H1 (cell line): ENCODE measurements at regions not wholly inside any gene's neighbourhood (a gene's known extent, or its start where the extent isn't known, plus 50 kb on each side); places are given as distances from the start of the nearest gene placed in this dataset.

Source experiments
- CBX5 ChIP-seq: fragments of 300-800, 300-1000 bp; sonication (generic); IDR thresholded peaks from 2 replicates; pipeline ENCODE4 v1.7.1; 2016; ENCODE audit warnings: antibody characterized with exemption, low read length, low read depth
- CTCF ChIP-seq, 3 experiments: IDR thresholded peaks; 1 replicate in 2 of 3; 2 replicates in 1 of 3; pipeline versions ENCODE4 v1.5.1 to v1.6.1; 2011; ENCODE audit warnings: low read length in 3 of 3, mild to moderate bottlenecking in 3 of 3, inconsistent platforms in 2 of 3, low read depth in 1 of 3, moderate library complexity in 1 of 3; ENCODE audit not compliant: insufficient read depth in 1 of 3; ENCODE audit errors: control extremely low read depth in 1 of 3
- EP300 ChIP-seq, 2 experiments: IDR thresholded peaks; 1 replicate in 1 of 2; 2 replicates in 1 of 2; pipeline ENCODE4 v1.6.1; 2011 to 2012; ENCODE audit warnings: low read depth in 2 of 2, low read length in 2 of 2, mild to moderate bottlenecking in 2 of 2, borderline replicate concordance in 1 of 2, inconsistent platforms in 1 of 2, moderate library complexity in 1 of 2
- FOSL1 ChIP-seq: IDR thresholded peaks from 2 replicates; pipeline ENCODE4 v1.6.1; 2011; ENCODE audit warnings: mild to moderate bottlenecking, low read depth, low read length, moderate library complexity; ENCODE audit not compliant: insufficient read depth
- HDAC2 ChIP-seq, 2 experiments: fragments of 300-600 bp in 1 of 2; sonication (generic) in 1 of 2; IDR thresholded peaks; 2 replicates each; pipeline ENCODE4 v1.6.1; 2011 to 2012; ENCODE audit warnings: low read depth in 2 of 2, low read length in 2 of 2, mild to moderate bottlenecking in 2 of 2, moderate library complexity in 2 of 2, borderline replicate concordance in 1 of 2, inconsistent platforms in 1 of 2
- HDAC6 ChIP-seq: IDR thresholded peaks from one replicate; pipeline ENCODE4 v1.7.1; 2012; ENCODE audit warnings: low read depth, mild to moderate bottlenecking, inconsistent platforms, low read length, moderate library complexity
- KDM1A ChIP-seq: fragments of 200-600, 300-600 bp; sonication (generic); IDR thresholded peaks from 2 replicates; pipeline ENCODE4 v1.7.1; 2016; ENCODE audit warnings: mild to moderate bottlenecking, low read length, borderline replicate concordance
- POLR2A ChIP-seq, 2 experiments: IDR thresholded peaks; 1 replicate in 1 of 2; 2 replicates in 1 of 2; pipeline ENCODE4 v1.6.1; 2011; ENCODE audit warnings: low read depth in 2 of 2, low read length in 2 of 2, mild to moderate bottlenecking in 2 of 2; ENCODE audit errors: control extremely low read depth in 1 of 2
- SIN3A ChIP-seq, 2 experiments: IDR thresholded peaks in 1 of 2; conservative IDR thresholded peaks in 1 of 2; 2 replicates each; pipeline ENCODE4 v1.6.1; 2011 to 2012; ENCODE audit warnings: low read length in 2 of 2, improper control_type of control experiment in 1 of 2, low read depth in 1 of 2, mild to moderate bottlenecking in 1 of 2
- TAF1 ChIP-seq: IDR thresholded peaks from 2 replicates; pipeline ENCODE4 v1.6.1; 2011; ENCODE audit warnings: mild to moderate bottlenecking, low read depth, low read length
- TEAD4 ChIP-seq: IDR thresholded peaks from 2 replicates; pipeline ENCODE4 v1.6.1; 2012; ENCODE audit warnings: low read depth, low read length, inconsistent platforms, mixed read lengths
- YY1 ChIP-seq: IDR thresholded peaks from 2 replicates; pipeline ENCODE4 v1.6.1; 2011; ENCODE audit warnings: low read depth, mild to moderate bottlenecking, low read length
- TF ChIP-seq, protein P1 (sequence below): IDR thresholded peaks from 2 replicates; pipeline ENCODE4 v1.6.1; 2012; ENCODE audit warnings: inconsistent platforms

GRCh38 chr4:96164814-96165351 lies 325.0 kb downstream of the PDHA2 start:
- no peak for TF ChIP-seq CTCF (IDR thresholded peaks at IDR 0.05; ENCODE audit: control extremely low read depth in 1 of 3, insufficient read depth in 1 of 3, low read depth in 1 of 3, low read length in 3 of 3)
- TF ChIP-seq POLR2A (IDR thresholded peaks at IDR 0.05; ENCODE audit: control extremely low read depth in 1 of 2, low read depth in 2 of 2, low read length in 2 of 2): no peak
- no peak for TF ChIP-seq TEAD4
- no peak for TF ChIP-seq YY1
- TF ChIP-seq FOSL1: no peak
- no peak for TF ChIP-seq TAF1
- TF ChIP-seq HDAC2 (IDR thresholded peaks at IDR 0.05; ENCODE audit: borderline replicate concordance in 1 of 2, low read depth in 2 of 2, low read length in 2 of 2): no peak
- no peak for TF ChIP-seq EP300 (IDR thresholded peaks at IDR 0.05; ENCODE audit: borderline replicate concordance in 1 of 2, low read depth in 2 of 2, low read length in 2 of 2)
- TF ChIP-seq HDAC6: no peak
- TF ChIP-seq SIN3A (conservative IDR thresholded peaks at IDR 0.05 in 1 of 2, IDR thresholded peaks at IDR 0.05 in 1 of 2; ENCODE audit: low read depth in 1 of 2, low read length in 2 of 2): no peak
- TF ChIP-seq, protein P1, sequence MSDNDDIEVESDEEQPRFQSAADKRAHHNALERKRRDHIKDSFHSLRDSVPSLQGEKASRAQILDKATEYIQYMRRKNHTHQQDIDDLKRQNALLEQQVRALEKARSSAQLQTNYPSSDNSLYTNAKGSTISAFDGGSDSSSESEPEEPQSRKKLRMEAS: no peak
- no peak for TF ChIP-seq KDM1A
- TF ChIP-seq CBX5: no peak
